RKO (cell line): ENCODE measurements at regions not wholly inside any gene's neighbourhood (a gene's known extent, or its start where the extent isn't known, plus 50 kb on each side); places are given as distances from the start of the nearest gene placed in this dataset.
"Not testable (repeated sequence)": the region's sequence is repeated elsewhere in the genome, so short reads cannot be mapped to it uniquely, and the experiment has no call there.

ENCODE experiments used
- DNase-seq: peaks from one replicate; pipeline ENCODE4 v3.0.0-alpha.2; 2016; ENCODE audit warnings: low spot score

- DNase-seq, result no peak
Measured at GRCh38 chr3:64437131-64437530, 211.9 kb upstream of the PRICKLE2 start.

DNA sequence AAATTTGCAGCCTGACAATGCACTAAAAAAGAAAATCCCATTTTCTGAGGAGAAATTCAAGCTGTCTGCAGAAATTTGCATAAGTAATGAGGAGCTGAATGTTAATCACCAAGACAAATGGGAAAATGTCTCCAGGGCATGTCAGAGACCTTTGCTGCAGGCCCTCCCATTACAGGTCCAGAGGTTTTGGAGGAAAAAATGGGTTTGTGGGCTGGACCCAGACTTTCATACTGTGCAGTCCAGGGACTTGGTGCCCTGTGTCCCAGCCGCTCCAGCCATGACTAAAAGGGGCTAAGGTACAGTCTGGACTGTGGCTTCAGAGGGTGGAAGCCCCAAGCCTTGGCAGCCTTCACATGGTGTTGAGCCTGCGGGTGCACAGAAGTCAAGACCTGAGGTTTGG, 209.8 kb upstream of the PRICKLE2 start:
- not testable (repeated sequence) for DNase-seq

- no peak for DNase-seq
Measured at GRCh38 chr3:64432870-64433269, 207.6 kb upstream of the PRICKLE2 start.

- no peak for DNase-seq
Measured at GRCh38 chr3:64431526-64432091, 206.3 kb upstream of the PRICKLE2 start.

DNA sequence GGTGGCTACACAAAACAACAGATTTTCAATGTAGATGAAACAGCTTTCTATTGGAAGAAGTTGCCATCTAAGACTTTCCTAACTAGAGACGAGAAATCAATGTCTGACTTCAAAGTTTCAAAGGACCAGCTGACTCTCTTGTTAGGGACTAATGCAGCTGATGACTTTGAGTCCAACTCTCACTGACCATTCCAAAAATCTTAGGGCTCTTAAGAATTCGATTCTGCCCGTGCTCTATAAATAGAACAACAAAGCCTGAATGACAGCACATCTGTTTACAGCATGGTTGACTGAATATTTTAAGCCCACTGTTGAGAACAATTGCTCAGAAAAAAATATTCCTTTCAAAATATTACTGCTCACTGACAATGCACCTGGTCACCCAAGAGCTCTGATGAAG, 202.4 kb upstream of the PRICKLE2 start:
- DNase-seq, result no peak

DNA sequence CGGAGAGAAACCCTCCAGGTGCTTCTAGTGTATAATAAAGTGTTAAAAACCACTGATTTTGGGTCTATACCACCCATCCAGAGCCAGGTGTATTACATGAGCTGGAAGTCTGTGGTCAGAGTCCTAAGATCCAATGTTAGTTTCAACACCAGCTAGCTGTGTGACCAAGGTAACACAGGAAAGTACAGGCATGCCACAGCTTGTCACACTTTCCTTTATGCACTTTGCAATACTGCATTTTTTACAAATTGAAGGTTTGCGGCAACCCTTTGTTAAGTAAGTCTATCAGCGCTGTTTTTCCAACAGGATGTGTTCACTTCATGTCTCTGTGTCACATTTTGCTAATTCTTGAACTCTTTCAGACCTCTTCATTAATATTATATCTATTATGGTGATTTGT, 201.3 kb upstream of the PRICKLE2 start:
- no peak for DNase-seq

DNA sequence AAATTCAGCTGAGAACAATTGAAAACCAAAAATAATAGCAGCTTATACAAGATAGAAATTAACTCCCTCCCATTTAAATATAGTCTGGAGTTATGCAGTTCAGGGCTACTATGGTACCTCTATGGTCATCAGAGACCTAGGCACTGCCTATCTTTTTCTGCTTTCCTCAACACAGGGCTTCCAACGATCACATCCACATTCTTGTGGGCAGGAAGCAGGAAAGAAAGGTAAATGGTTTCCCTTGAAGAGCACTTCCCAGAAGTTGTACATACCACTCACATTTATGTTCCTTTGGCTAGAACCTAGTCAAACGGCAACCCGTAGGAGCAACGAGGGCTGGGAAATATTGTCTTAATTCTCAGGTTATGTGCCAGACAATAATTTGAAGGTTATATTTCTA, 197.7 kb upstream of the PRICKLE2 start:
- DNase-seq, result no peak

- no peak for DNase-seq
Measured at GRCh38 chr3:64422192-64422591, 196.9 kb upstream of the PRICKLE2 start.

DNA sequence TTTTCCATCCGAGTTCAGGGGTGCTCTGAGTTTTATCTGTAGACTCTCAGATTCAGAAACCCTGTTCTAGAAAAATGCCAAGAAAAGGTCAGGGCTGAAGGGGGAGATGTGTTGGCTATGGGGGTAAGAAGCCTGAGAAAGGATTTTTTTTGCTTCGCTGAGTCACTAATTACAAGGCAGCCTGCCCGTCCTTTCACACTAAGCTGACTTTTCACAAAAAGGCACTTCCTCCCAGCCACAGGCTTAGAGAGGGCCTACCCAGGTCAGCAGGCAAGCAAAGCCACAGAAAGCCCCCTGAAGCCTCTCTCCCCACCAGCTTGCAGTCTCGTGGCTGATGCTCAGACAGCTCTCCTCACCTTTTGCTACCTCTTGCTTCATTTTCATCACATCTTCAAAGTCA, 192.6 kb upstream of the PRICKLE2 start:
- DNase-seq, result peak; percentile 1

- DNase-seq, result no peak
Measured at GRCh38 chr3:64414043-64414442, 188.8 kb upstream of the PRICKLE2 start.

DNA sequence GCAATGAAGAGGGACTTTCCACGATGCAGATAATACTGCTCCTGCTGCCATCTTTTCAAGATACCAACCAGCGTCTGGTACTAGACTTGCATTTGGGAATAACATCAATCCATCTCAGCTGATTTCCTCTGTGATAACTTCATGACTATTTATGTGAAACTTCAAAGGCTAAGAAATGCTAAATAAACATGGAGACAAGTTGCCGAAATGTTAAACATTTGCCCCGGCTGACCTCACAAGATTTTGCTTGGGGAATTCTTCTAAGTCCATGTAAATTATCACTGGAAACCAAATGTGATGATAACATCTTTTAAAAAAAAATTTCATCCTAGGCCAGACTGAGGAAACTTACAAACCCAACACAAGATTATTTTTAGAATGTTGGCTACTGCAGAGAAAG, 185.8 kb upstream of the PRICKLE2 start:
- DNase-seq, result no peak

DNA sequence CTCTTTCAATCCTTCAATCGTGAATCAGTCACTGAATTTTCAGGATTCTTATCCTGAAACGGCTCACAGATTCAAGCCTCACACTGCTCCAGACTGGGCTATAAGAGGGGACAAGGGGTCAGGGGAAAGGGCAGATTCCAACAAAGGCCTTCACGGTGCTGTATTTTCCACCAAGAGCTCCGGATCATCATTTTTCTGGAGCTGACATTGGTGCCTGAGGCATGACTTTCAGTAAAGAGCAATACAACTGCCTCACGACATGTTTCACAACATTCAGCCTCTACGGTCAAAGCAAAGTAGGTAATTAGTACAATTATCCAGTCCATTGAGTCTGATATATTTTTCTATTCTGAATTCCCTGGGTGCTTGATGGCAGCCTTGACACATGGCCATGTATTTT, 185.0 kb upstream of the PRICKLE2 start:
- no peak for DNase-seq

DNA sequence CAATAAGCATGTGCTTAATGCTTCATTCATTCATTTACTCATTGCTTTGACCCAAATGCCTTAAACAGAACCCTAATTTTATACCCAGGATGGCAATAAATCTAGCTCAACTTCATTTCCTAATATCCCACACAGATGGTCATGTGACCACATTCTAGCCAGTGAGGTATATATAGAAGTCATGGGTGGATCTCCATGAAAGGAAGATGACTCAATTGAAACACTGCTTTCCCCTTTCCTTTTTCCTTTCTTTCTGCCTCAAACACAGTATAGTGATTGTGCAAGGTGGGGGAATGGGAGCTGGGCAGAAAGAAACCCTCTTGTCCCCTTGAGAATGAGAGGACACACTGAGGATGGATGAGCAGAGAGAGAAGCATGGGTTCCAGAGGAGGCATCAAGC, 183.5 kb upstream of the PRICKLE2 start:
- no peak for DNase-seq

GRCh38 chr3:64406271-64406670, 181.0 kb upstream of the PRICKLE2 start:
- no peak for DNase-seq

DNA sequence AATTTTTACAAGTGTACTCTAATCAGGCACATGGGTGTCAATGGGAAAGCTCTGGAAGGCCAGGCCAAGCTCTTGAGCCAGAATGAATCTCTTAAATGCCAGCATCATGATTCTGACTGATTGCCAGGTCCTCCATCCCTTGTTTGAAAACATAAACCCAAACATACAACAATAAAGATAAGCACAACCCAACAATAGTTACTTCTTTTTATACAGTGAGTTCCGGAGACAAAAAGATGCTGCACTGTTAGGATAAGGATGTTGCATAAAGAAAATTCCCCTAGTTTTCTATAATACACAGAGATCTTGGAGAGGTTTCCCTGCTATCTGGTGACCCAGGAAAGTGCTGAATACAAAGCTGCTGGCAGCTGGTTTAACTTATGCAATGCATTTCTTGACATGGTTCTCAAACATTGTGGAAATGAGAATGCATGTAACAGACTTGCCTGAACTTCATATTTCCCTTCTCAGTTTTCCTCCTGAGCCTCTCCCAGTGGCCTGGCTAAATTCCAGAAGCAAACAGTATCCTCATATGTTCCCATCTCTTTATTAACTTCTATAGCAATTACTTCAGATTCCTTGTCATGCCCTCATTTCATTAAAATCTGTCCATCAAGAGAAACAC, 180.1 kb upstream of the PRICKLE2 start:
- DNase-seq, result no peak

- no peak for DNase-seq
Measured at GRCh38 chr3:64400706-64401105, 175.4 kb upstream of the PRICKLE2 start.

GRCh38 chr3:64399205-64399800, 174.0 kb upstream of the PRICKLE2 start:
- peak; percentile 30 for DNase-seq

DNA sequence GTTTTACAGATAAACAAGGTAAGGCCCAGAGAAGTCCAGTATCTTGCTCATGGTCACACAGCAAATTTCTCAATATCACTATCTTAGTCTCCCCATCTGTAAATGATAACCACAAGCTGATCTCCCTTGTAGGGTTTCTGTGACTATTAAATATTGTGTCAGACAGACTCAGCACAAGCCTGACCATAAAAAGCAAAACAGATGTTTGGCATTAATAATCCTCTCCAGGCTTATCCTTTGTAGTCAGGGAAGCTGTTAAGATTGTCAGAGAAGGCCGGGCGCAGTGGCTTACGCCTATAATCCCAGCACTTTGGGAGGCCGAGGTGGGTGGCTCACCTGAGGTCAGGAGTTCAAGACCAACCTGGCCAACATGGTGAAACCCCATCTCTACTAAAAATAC, 173.2 kb upstream of the PRICKLE2 start:
- DNase-seq, result no peak

DNA sequence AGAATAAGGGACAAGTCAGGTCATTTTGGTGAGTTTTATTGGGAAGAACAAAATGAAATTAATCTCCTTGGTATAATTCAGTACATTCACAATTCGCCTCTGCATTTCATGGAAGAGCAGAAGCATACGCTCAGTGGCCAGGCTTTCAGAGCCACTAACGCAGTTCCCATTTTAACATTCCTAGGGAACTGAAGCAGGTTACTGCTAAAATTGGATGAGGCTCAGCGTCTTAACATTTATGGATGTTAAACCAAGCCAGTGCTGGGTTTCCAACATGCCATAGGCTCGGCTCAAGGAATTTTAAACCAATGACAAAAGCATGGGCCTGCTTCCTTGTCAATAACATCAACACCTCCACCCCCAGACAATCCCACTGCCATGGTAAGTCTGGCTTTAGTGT, 172.7 kb upstream of the PRICKLE2 start:
- no peak for DNase-seq

- no peak for DNase-seq
Measured at GRCh38 chr3:64397573-64397972, 172.3 kb upstream of the PRICKLE2 start.

GRCh38 chr3:64395490-64395889, 170.2 kb upstream of the PRICKLE2 start:
- DNase-seq, result no peak

DNA sequence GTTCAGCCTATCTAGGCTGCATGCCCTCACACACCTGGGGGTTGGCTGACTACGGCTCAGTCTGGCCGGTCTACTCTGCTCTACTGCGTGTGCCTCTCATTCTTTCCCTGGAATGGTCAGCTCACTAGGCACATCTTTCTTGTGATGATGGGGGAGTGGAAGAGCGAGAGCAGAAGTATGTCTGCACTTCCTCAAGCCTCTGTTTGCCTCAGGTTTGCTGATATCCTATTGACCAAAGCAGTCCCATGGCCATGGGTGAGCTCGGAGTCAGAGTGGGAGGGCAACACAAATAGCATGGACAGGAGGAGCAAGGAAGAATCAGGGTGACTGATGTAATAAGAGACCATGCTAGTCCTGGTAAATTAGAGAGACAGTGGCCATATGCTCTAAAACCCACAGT, 167.9 kb upstream of the PRICKLE2 start:
- no peak for DNase-seq

- DNase-seq, result no peak
Measured at GRCh38 chr3:64392001-64392400, 166.7 kb upstream of the PRICKLE2 start.

DNA sequence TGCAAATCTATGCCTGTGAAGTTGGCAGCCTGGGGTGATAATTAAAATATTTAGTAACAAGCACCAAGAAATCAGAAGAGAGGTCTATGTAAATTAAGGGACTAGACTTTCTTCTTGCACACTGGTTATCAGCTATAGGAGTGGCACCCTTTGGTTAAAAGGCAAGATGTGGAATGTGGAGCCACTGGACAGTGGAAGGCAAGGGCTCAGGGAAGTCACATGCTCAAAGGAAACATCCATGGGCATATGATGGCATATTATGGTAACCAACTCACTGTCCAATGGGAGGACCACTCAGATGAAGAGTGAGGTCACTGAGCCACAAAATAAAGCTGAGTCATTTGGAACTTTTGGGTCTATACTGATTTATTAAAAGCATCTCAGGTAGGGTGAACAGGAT, 165.6 kb upstream of the PRICKLE2 start:
- no peak for DNase-seq
